ENCODE measurements at regions not wholly inside any gene's neighbourhood (a gene's known extent, or its start where the extent isn't known, plus 50 kb on each side); places are given as distances from the start of the nearest gene placed in this dataset.

DNA sequence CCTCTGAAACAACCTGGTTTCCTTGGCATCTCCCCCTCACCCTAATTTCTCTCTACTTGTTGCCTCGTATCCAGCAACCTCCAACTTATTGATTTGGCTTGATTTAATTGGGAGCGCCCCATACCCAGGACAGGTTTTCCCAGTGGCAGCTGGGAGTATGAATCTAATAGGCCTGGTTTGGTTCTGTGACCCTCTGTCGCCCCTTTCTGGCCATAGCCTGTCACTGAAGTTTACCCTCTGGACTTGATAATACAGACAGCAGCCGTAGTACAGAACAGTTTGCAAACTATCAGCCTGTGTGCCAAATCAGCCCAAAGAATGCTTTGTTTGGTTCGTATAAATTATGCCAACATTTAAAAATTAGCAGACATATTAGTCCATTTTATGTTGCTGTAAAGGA lies 525.1 kb upstream of the GOLIM4 start:
- no peak overlapping the region for H3K4me2 ChIP-seq (ENCODE audit: insufficient read depth, low read length)
- H3K9me3 ChIP-seq (ENCODE audit: insufficient read depth, low read length, severe bottlenecking) = no peaks in the 10 kb centered on the region
- no peaks in the 10 kb centered on the region for H3K27me3 ChIP-seq (ENCODE audit: insufficient read depth, low read length, poor library complexity)
- H3K4me3 ChIP-seq (ENCODE audit: low read depth in 1 of 2, low read length in 2 of 2) = no peak overlapping the region
- 0 out of 3 replicates have a peak, but pooled peaks have one; percentile 29 for ATAC-seq (ENCODE audit: insufficient read depth, low read depth)
- no peak for DNase-seq
- H3K9ac ChIP-seq (ENCODE audit: low read depth, low read length) = no peak overlapping the region
- no peaks in the 10 kb centered on the region for H4K20me1 ChIP-seq (ENCODE audit: insufficient read depth, low read length)
- no peaks in the 10 kb centered on the region for H3K79me2 ChIP-seq (ENCODE audit: insufficient read depth, low read length)
- H3K4me1 ChIP-seq (ENCODE audit: insufficient read depth, low read length) = no peaks in the 10 kb centered on the region
- H2AFZ ChIP-seq (ENCODE audit: low read depth, low read length) = no peak overlapping the region
- H3K36me3 ChIP-seq (ENCODE audit: insufficient read depth, low read length) = no peaks in the 10 kb centered on the region
- H3K27ac ChIP-seq (ENCODE audit: low read length) = no peak overlapping the region
- TF ChIP-seq, protein P1, sequence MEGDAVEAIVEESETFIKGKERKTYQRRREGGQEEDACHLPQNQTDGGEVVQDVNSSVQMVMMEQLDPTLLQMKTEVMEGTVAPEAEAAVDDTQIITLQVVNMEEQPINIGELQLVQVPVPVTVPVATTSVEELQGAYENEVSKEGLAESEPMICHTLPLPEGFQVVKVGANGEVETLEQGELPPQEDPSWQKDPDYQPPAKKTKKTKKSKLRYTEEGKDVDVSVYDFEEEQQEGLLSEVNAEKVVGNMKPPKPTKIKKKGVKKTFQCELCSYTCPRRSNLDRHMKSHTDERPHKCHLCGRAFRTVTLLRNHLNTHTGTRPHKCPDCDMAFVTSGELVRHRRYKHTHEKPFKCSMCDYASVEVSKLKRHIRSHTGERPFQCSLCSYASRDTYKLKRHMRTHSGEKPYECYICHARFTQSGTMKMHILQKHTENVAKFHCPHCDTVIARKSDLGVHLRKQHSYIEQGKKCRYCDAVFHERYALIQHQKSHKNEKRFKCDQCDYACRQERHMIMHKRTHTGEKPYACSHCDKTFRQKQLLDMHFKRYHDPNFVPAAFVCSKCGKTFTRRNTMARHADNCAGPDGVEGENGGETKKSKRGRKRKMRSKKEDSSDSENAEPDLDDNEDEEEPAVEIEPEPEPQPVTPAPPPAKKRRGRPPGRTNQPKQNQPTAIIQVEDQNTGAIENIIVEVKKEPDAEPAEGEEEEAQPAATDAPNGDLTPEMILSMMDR (IDR thresholded peaks at IDR 0.05; ENCODE audit: borderline replicate concordance, extremely low read depth, low read length, poor library complexity, severe bottlenecking) = peak; percentile 46
- TF ChIP-seq EZH2 (IDR thresholded peaks at IDR 0.05; ENCODE audit: borderline replicate concordance, low read depth, low read length, severe bottlenecking) = no peak

DNA sequence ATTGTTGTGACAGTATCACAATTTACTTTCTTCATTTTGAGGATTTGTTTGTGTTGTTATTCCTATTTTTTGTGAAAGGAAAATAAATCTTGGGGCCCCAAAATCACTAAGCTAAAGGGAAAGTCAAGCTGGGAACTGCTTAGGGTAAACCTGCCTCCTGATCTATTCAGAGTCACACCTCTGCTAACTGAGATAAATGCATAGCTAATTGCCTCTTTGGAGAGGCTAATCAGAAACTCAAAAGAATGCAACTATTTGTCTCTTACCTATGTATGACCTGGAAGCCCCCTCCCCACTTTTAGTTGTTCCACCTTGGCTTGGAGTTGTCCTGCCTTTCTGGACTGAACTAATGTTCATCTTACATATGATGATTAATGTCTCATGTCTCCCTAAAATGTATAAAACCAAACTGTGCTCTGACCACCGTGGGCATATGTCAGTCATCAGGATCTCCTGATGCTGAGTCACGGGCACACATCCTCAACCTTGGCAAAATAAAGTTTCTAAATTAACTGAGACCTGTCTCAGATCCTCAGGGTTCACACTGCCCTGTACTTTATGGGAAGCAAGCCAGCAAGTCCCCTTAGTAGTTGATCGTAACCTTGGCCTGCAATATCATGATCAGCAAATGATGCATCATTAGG lies 523.2 kb upstream of the GOLIM4 start:
- Histone ChIP-seq H3K79me2 (ENCODE audit: insufficient read depth, low read length) (no peaks in the 10 kb centered on the region), H3K36me3 (ENCODE audit: insufficient read depth, low read length) (no peaks in the 10 kb centered on the region), H3K4me1 (ENCODE audit: insufficient read depth, low read length) (no peaks in the 10 kb centered on the region), H3K4me2 (ENCODE audit: insufficient read depth, low read length) (no peak overlapping the region), H3K4me3 (ENCODE audit: low read depth in 1 of 2, low read length in 2 of 2) (no peak overlapping the region), H4K20me1 (ENCODE audit: insufficient read depth, low read length) (no peaks in the 10 kb centered on the region), H3K9me3 (ENCODE audit: insufficient read depth, low read length, severe bottlenecking) (no peaks in the 10 kb centered on the region), H3K27me3 (ENCODE audit: insufficient read depth, low read length, poor library complexity) (no peaks in the 10 kb centered on the region), H2AFZ (ENCODE audit: low read depth, low read length) (no peak overlapping the region), H3K9ac (ENCODE audit: low read depth, low read length) (no peak overlapping the region), H3K27ac (ENCODE audit: low read length) (no peak overlapping the region)
- ATAC-seq (ENCODE audit: insufficient read depth, low read depth) (no peak), DNase-seq (no peak)
- no peak for TF ChIP-seq EZH2 (IDR thresholded peaks at IDR 0.05; ENCODE audit: borderline replicate concordance, low read depth, low read length, severe bottlenecking)
- TF ChIP-seq, protein P1 (IDR thresholded peaks at IDR 0.05; ENCODE audit: borderline replicate concordance, extremely low read depth, low read length, poor library complexity, severe bottlenecking) = no peak

DNA sequence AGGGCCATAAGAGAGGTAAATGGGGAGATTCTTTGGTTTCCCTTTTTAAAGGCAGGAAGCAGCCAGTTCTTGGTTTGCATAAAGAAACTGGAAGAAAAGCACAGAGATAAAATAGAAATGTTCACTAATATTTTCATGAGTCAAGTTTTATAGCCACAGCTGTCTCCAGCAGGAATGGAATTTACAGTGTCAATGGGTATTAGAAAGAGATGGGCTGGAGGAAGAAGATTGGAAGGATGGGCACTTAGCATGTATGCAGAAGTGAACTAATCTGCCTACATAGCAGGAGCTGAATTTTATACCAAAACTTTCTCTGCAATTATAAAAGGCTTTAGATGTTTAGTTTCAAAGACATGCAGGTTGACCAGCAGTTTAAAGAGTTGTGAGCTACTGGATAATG lies 521.9 kb upstream of the GOLIM4 start:
- no peaks in the 10 kb centered on the region for H3K27me3 ChIP-seq (ENCODE audit: insufficient read depth, low read length, poor library complexity)
- H4K20me1 ChIP-seq (ENCODE audit: insufficient read depth, low read length) = no peaks in the 10 kb centered on the region
- no peak overlapping the region for H3K4me3 ChIP-seq (ENCODE audit: low read depth in 1 of 2, low read length in 2 of 2)
- no peaks in the 10 kb centered on the region for H3K9me3 ChIP-seq (ENCODE audit: insufficient read depth, low read length, severe bottlenecking)
- no peak overlapping the region for H3K27ac ChIP-seq (ENCODE audit: low read length)
- H3K36me3 ChIP-seq (ENCODE audit: insufficient read depth, low read length) = no peaks in the 10 kb centered on the region
- ATAC-seq (ENCODE audit: insufficient read depth, low read depth) (no peak), DNase-seq (no peak)
- H3K79me2 ChIP-seq (ENCODE audit: insufficient read depth, low read length) = no peaks in the 10 kb centered on the region
- no peak overlapping the region for H3K4me2 ChIP-seq (ENCODE audit: insufficient read depth, low read length)
- no peak overlapping the region for H2AFZ ChIP-seq (ENCODE audit: low read depth, low read length)
- no peaks in the 10 kb centered on the region for H3K4me1 ChIP-seq (ENCODE audit: insufficient read depth, low read length)
- no peak overlapping the region for H3K9ac ChIP-seq (ENCODE audit: low read depth, low read length)
- TF ChIP-seq, protein P1 (IDR thresholded peaks at IDR 0.05; ENCODE audit: borderline replicate concordance, extremely low read depth, low read length, poor library complexity, severe bottlenecking) = no peak
- no peak for TF ChIP-seq EZH2 (IDR thresholded peaks at IDR 0.05; ENCODE audit: borderline replicate concordance, low read depth, low read length, severe bottlenecking)
